CD14-positive monocyte (primary cell): ENCODE measurements at regions not wholly inside any gene's neighbourhood (a gene's known extent, or its start where the extent isn't known, plus 50 kb on each side); places are given as distances from the start of the nearest gene placed in this dataset.
"Not testable (repeated sequence)": the region's sequence is repeated elsewhere in the genome, so short reads cannot be mapped to it uniquely, and the experiment has no call there.

ENCODE experiments used
- DNase-seq, 3 donors: peaks; one replicate each; pipeline ENCODE4 v3.0.0-alpha.2; 2011 to 2022
- H2AFZ ChIP-seq: 2 replicates; pipeline ENCODE4 v1.6.0; 2012; ENCODE audit warnings: mild to moderate bottlenecking, low read depth, low read length, inconsistent platforms; ENCODE audit not compliant: insufficient read depth, poor library complexity, severe bottlenecking
- H3K27ac ChIP-seq, 2 donors: 1 replicate in 1 of 2; 2 replicates in 1 of 2; pipeline ENCODE4 v1.5.1; 2012 to 2013; ENCODE audit warnings: low read length in 2 of 2, control low read depth in 1 of 2, inconsistent platforms in 1 of 2, low read depth in 1 of 2, mild to moderate bottlenecking in 1 of 2
- H3K27me3 ChIP-seq, 2 donors: one replicate each; pipeline versions ENCODE4 v1.6.0 to v1.6.1; 2011 to 2013; ENCODE audit warnings: low read length in 2 of 2; ENCODE audit not compliant: control insufficient read depth in 2 of 2, insufficient read depth in 2 of 2
- H3K36me3 ChIP-seq, 2 donors: replicated peaks in 1 of 2; 1 replicate in 1 of 2; 2 replicates in 1 of 2; pipeline versions ENCODE4 v1.5.1 to v1.6.1; 2012 to 2013; ENCODE audit warnings: low read length in 2 of 2, control low read depth in 1 of 2, inconsistent platforms in 1 of 2, mild to moderate bottlenecking in 1 of 2; ENCODE audit not compliant: insufficient read depth in 2 of 2, control insufficient read depth in 1 of 2
- H3K4me1 ChIP-seq, 2 donors: 1 replicate in 1 of 2; 2 replicates in 1 of 2; pipeline versions ENCODE4 v1.5.1 to v1.6.1; 2012 to 2013; ENCODE audit warnings: low read length in 2 of 2, control low read depth in 1 of 2, inconsistent platforms in 1 of 2, mild to moderate bottlenecking in 1 of 2, moderate library complexity in 1 of 2; ENCODE audit not compliant: insufficient read depth in 2 of 2, control insufficient read depth in 1 of 2
- H3K4me2 ChIP-seq: replicated peaks from 2 replicates; pipeline ENCODE3; 2012; ENCODE audit warnings: low read length, moderate library complexity, mild to moderate bottlenecking; ENCODE audit not compliant: poor library complexity, severe bottlenecking; ENCODE audit errors: extremely low read depth
- H3K4me3 ChIP-seq, 3 experiments: fragments of 200-600 bp in 1 of 3; sonication (generic) in 1 of 3; replicated peaks in 1 of 3; 1 replicate in 2 of 3; 2 replicates in 1 of 3; pipeline ENCODE4 v1.5.1; 2011 to 2013; ENCODE audit warnings: low read length in 3 of 3, mild to moderate bottlenecking in 3 of 3, control low read depth in 2 of 3, low read depth in 2 of 3, inconsistent platforms in 1 of 3, moderate library complexity in 1 of 3
- H3K79me2 ChIP-seq: 2 replicates; pipeline ENCODE4 v1.6.0; 2012; ENCODE audit warnings: mild to moderate bottlenecking, control low read depth, inconsistent platforms, low read length, moderate library complexity; ENCODE audit not compliant: insufficient read depth
- H3K9ac ChIP-seq: 2 replicates; pipeline ENCODE4 v1.6.0; 2017; ENCODE audit warnings: low read length, mild to moderate bottlenecking; ENCODE audit not compliant: insufficient read depth, poor library complexity, severe bottlenecking
- H3K9me3 ChIP-seq, 2 donors: replicated peaks in 1 of 2; 1 replicate in 1 of 2; 2 replicates in 1 of 2; pipeline versions ENCODE4 v1.5.1 to v1.6.1; 2012 to 2013; ENCODE audit warnings: low read length in 2 of 2, control low read depth in 1 of 2; ENCODE audit not compliant: control insufficient read depth in 1 of 2, insufficient read depth in 1 of 2
- H4K20me1 ChIP-seq: 2 replicates; pipeline ENCODE4 v1.6.0; 2012; ENCODE audit warnings: mild to moderate bottlenecking, low read length, control low read depth, moderate library complexity; ENCODE audit not compliant: insufficient read depth
- H3K27ac Mint-ChIP-seq, 7 donors: one replicate each; pipeline ENCODE4 v1.8.0; 2020; ENCODE audit warnings: mild to moderate bottlenecking in 7 of 7, mixed read lengths in 7 of 7, moderate library complexity in 6 of 7, inconsistent platforms in 2 of 7
- H3K27me3 Mint-ChIP-seq, 3 donors: one replicate each; pipeline ENCODE4 v1.8.0; 2021 to 2022; ENCODE audit warnings: low read depth in 3 of 3, mild to moderate bottlenecking in 3 of 3, mixed read lengths in 3 of 3, moderate library complexity in 3 of 3, inconsistent platforms in 1 of 3
- H3K36me3 Mint-ChIP-seq, 2 donors: one replicate each; pipeline ENCODE4 v1.8.0; 2020; ENCODE audit warnings: mixed read lengths in 2 of 2, inconsistent platforms in 1 of 2, mild to moderate bottlenecking in 1 of 2
- H3K4me1 Mint-ChIP-seq: one replicate; pipeline ENCODE4 v1.8.0; 2020; ENCODE audit warnings: mild to moderate bottlenecking, mixed read lengths
- H3K4me3 Mint-ChIP-seq, 2 donors: one replicate each; pipeline ENCODE4 v1.8.0; 2020; ENCODE audit warnings: mild to moderate bottlenecking in 2 of 2, mixed read lengths in 2 of 2, moderate library complexity in 1 of 2
- H3K9me3 Mint-ChIP-seq, 7 donors: one replicate each; pipeline ENCODE4 v1.8.0; 2020 to 2022; ENCODE audit warnings: mixed read lengths in 7 of 7, mild to moderate bottlenecking in 6 of 7, moderate library complexity in 6 of 7, inconsistent platforms in 2 of 7
- CTCF ChIP-seq: fragments of 200-600 bp; IDR thresholded peaks from one replicate; pipeline ENCODE4 v1.8.0; 2022; ENCODE audit warnings: antibody characterized with exemption, mild to moderate bottlenecking
- WGBS: methylation state at CpG from one replicate; pipeline ENCODE4 v1.1.5; 2013; ENCODE audit warnings: missing lambda C conversion rate; ENCODE audit not compliant: insufficient coverage; 5-methylcytosine and 5-hydroxymethylcytosine counted together
- intact Hi-C, 2 donors: fragments of 100-400 bp; cut with micrococcal nuclease; formaldehyde crosslinking; loops; one replicate each; pipeline versions ENCODE4 v1.15.0 to v1.15.1; 2023

- Mint-ChIP-seq H3K36me3 (no peaks in the 10 kb centered on the region), H3K4me1 (no peaks in the 10 kb centered on the region), H3K4me3 (no peak overlapping the region), H3K9me3 (peaks cover 0 to 12% (median 4%) of the 10 kb centered on the region in 7 donors), H3K27ac (no peak overlapping the region), H3K27me3 (peaks cover 0 to 4% (median 0%) of the 10 kb centered on the region in 3 donors)
- H3K4me3 ChIP-seq: no peak overlapping the region
- no peaks in the 10 kb centered on the region for H3K4me1 ChIP-seq
- H2AFZ ChIP-seq: no peak overlapping the region
- intact Hi-C loops: no loop called here
- H3K4me2 ChIP-seq: no peak overlapping the region
- H3K9me3 ChIP-seq: peaks cover 0 to 18% of the 10 kb centered on the region in 2 donors
- 100% methylated on average over 1 of the region's 1 CpG for WGBS
- no peak for DNase-seq
- H3K27ac ChIP-seq: no peak overlapping the region
- H3K27me3 ChIP-seq: no peaks in the 10 kb centered on the region
- no peaks in the 10 kb centered on the region for H4K20me1 ChIP-seq
- no peak overlapping the region for H3K9ac ChIP-seq
- H3K36me3 ChIP-seq: no peaks in the 10 kb centered on the region
- no peak for TF ChIP-seq CTCF
- no peaks in the 10 kb centered on the region for H3K79me2 ChIP-seq
Measured at GRCh38 chr11:100600941-100601340, 86.1 kb upstream of the ARHGAP42 start.

- no peak overlapping the region for H3K4me3 ChIP-seq
Measured at GRCh38 chr11:100602716-100603115, 84.4 kb upstream of the ARHGAP42 start.

GRCh38 chr11:100607761-100608160 lies 79.3 kb upstream of the ARHGAP42 start:
- H3K4me1 ChIP-seq, H3K79me2 ChIP-seq, H3K27me3 Mint-ChIP-seq, H3K36me3 Mint-ChIP-seq, H3K4me3 Mint-ChIP-seq, H3K27ac Mint-ChIP-seq, H3K4me3 ChIP-seq, H4K20me1 ChIP-seq, H2AFZ ChIP-seq, H3K27me3 ChIP-seq, H3K9ac ChIP-seq, intact Hi-C loops, H3K27ac ChIP-seq, H3K4me1 Mint-ChIP-seq, H3K36me3 ChIP-seq, H3K4me2 ChIP-seq, DNase-seq: not testable (repeated sequence)
- H3K9me3 ChIP-seq: peaks cover 0 to 18% of the 10 kb centered on the region in 2 donors
- peaks cover 0 to 17% (median 4%) of the 10 kb centered on the region in 7 donors for H3K9me3 Mint-ChIP-seq

More at GRCh38 chr11:100602716-100603115, 84.4 kb upstream of the ARHGAP42 start:
- no peaks in the 10 kb centered on the region for H3K27me3 ChIP-seq
- H3K4me3 Mint-ChIP-seq: no peak overlapping the region
- no peak overlapping the region for H3K27ac ChIP-seq
- no peak overlapping the region for H3K4me2 ChIP-seq
- no peaks in the 10 kb centered on the region for H4K20me1 ChIP-seq
- H3K79me2 ChIP-seq: no peaks in the 10 kb centered on the region
- H3K27ac Mint-ChIP-seq: no peak overlapping the region
- H3K9me3 ChIP-seq: peaks cover 0 to 18% of the 10 kb centered on the region in 2 donors
- no peaks in the 10 kb centered on the region for H3K36me3 ChIP-seq
- no peaks in the 10 kb centered on the region for H3K4me1 ChIP-seq
- intact Hi-C loops: no loop called here
- no peak for TF ChIP-seq CTCF
- no peak overlapping the region for H3K9ac ChIP-seq
- H2AFZ ChIP-seq: no peak overlapping the region
- no peaks in the 10 kb centered on the region for H3K4me1 Mint-ChIP-seq
- H3K9me3 Mint-ChIP-seq: peaks cover 0 to 18% (median 4%) of the 10 kb centered on the region in 7 donors
- no peaks in the 10 kb centered on the region for H3K36me3 Mint-ChIP-seq
- no peak for DNase-seq
- H3K27me3 Mint-ChIP-seq: peaks cover 0 to 4% (median 0%) of the 10 kb centered on the region in 3 donors
